Lower lobe of right lung (tissue), 2 donors: ENCODE measurements at regions not wholly inside any gene's neighbourhood (a gene's known extent, or its start where the extent isn't known, plus 50 kb on each side); places are given as distances from the start of the nearest gene placed in this dataset.
"Not testable (repeated sequence)": the region's sequence is repeated elsewhere in the genome, so short reads cannot be mapped to it uniquely, and the experiment has no call there.

Source experiments
- ATAC-seq, 2 donors: fragments of 200-7000 bp; cut with Tn5 transposase; one replicate each; pipeline ENCODE4 v1.9.1; 2020 to 2022; ENCODE audit warnings: mild to moderate bottlenecking in 2 of 2, moderate library complexity in 2 of 2
- DNase-seq: peaks from one replicate; pipeline ENCODE4 v3.0.0-alpha.2; 2020
- H3K27ac ChIP-seq: fragments of 200-600 bp; one replicate; pipeline ENCODE4 v1.8.0; 2022
- H3K27me3 ChIP-seq: fragments of 200-600 bp; one replicate; pipeline ENCODE4 v1.8.0; 2022; ENCODE audit warnings: low read depth
- H3K36me3 ChIP-seq: fragments of 200-600 bp; one replicate; pipeline ENCODE4 v1.8.0; 2022; ENCODE audit warnings: mild to moderate bottlenecking
- H3K4me1 ChIP-seq: fragments of 200-600 bp; one replicate; pipeline ENCODE4 v1.8.0; 2022
- H3K4me3 ChIP-seq: fragments of 200-600 bp; one replicate; pipeline ENCODE4 v1.8.0; 2022; ENCODE audit warnings: mild to moderate bottlenecking
- H3K9me3 ChIP-seq: fragments of 200-600 bp; one replicate; pipeline ENCODE4 v1.8.0; 2022
- intact Hi-C: fragments of 100-400 bp; cut with DNase I; formaldehyde crosslinking; loops from one replicate; pipeline ENCODE4 v1.11.0; 2022
- TF ChIP-seq, protein P1 (sequence below): fragments of 200-600 bp; IDR thresholded peaks from one replicate; pipeline ENCODE4 v1.8.0; 2022; ENCODE audit warnings: antibody characterized with exemption, mild to moderate bottlenecking
- donor health status: DM: no; HTN: yes; CAD: no; lungs with severe emphysema.

DNA sequence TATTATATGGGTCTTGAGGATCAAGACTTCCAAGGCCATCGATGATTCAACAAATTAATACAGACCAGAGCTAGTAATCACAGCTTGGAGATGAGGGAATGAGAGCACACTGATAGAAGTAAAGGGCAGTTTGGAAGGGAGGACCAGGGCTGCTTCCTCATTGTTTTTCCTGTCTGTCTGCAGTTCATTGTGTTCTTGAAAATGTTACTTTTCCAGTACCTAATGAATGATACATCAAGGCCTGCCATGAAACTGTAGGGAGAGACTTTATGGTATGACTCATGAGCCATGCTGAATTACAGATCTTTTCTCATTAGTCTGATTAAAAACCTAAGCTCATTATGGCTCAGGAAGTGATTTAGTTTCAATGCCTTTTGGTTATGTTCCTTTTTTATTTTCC lies 855.6 kb downstream of the KCNA4 start:
- H3K36me3 ChIP-seq: no peaks in the 10 kb centered on the region
- TF ChIP-seq, protein P1, sequence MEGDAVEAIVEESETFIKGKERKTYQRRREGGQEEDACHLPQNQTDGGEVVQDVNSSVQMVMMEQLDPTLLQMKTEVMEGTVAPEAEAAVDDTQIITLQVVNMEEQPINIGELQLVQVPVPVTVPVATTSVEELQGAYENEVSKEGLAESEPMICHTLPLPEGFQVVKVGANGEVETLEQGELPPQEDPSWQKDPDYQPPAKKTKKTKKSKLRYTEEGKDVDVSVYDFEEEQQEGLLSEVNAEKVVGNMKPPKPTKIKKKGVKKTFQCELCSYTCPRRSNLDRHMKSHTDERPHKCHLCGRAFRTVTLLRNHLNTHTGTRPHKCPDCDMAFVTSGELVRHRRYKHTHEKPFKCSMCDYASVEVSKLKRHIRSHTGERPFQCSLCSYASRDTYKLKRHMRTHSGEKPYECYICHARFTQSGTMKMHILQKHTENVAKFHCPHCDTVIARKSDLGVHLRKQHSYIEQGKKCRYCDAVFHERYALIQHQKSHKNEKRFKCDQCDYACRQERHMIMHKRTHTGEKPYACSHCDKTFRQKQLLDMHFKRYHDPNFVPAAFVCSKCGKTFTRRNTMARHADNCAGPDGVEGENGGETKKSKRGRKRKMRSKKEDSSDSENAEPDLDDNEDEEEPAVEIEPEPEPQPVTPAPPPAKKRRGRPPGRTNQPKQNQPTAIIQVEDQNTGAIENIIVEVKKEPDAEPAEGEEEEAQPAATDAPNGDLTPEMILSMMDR: no peak
- no peak for DNase-seq

DNA sequence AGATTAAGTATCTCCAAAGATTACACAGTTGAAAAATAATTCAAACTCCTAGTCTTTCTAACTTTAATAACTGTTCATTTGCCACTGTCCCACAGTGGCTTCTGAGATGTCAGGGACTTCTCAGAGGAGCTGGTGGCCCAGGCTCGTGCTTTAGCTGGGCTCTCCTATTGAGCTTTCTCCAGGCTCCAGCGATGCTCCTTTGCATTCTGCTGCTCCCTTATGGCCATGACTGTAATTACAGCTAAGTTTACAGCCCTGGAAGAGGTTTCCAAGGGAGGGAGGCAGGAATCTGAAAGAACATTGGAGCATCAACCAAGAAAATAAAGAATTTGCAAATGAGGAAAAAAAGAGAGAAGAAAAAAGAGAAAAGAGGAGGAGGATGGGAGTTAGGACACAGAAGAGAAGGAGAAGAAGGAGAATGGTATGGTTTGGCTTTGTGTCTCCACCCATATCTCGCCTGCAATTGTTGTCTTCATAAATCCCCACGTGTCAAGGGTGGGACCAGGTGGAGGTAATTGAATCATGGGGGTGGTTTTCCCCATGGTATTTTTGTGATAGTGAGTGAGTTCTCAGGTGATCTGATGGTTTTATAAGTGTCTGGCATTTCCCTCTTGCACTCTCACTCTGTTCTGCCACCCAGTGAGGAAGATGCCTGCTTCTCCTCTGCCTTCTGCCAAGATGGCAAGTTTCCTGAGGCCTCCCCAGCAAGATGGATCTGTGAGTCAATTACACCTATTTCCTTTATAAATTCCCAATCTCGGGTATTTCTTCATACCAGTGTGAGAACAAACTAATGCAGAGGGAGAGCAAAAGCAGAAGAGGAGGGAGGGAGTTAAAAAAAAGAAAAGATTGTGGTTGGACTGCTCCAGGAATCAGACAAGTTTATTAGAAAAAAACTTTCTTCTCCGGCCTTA lies 857.0 kb downstream of the KCNA4 start:
- Histone ChIP-seq H3K27me3 (no peaks in the 10 kb centered on the region), H3K36me3 (no peaks in the 10 kb centered on the region), H3K4me1 (no peaks in the 10 kb centered on the region), H3K9me3 (no peaks in the 10 kb centered on the region), H3K27ac (no peak overlapping the region), H3K4me3 (no peak overlapping the region)
- DNase-seq (no peak), ATAC-seq (peak; percentile 72 to 87)
- TF ChIP-seq, protein P1: peak; percentile 50
- intact Hi-C loops: no loop called here

More for the DNA sequence above, 855.6 kb downstream of the KCNA4 start:
- no peaks in the 10 kb centered on the region for H3K9me3 ChIP-seq
- intact Hi-C loops: no loop called here
- no peak for ATAC-seq
- no peaks in the 10 kb centered on the region for H3K27me3 ChIP-seq
- no peak overlapping the region for H3K4me3 ChIP-seq
- H3K4me1 ChIP-seq: no peaks in the 10 kb centered on the region
- H3K27ac ChIP-seq: no peak overlapping the region

DNA sequence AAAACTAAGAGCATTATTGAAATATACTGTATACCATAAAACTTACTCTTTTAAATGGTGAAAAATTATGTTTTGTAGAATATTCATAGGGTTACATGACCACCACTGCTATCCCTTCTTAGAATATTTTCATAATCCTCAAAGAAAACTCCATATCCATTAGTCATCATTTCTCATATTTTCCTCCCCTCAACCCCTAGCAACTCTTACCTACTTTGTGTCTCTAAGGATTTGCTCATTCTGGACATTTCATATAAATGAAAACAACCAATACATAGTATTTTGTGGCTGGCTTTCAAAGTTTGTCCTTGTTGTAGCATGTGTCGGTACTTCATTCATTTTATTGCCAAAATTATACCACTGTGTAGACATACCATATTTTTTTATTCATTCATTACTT lies 863.8 kb downstream of the KCNA4 start:
- H3K4me1 ChIP-seq: no peaks in the 10 kb centered on the region
- H3K27ac ChIP-seq: no peak overlapping the region
- intact Hi-C loops: no loop called here
- TF ChIP-seq, protein P1: no peak
- ATAC-seq (no peak), DNase-seq (no peak)
- H3K36me3 ChIP-seq: no peaks in the 10 kb centered on the region
- no peak overlapping the region for H3K4me3 ChIP-seq
- no peaks in the 10 kb centered on the region for H3K27me3 ChIP-seq
- no peaks in the 10 kb centered on the region for H3K9me3 ChIP-seq

DNA sequence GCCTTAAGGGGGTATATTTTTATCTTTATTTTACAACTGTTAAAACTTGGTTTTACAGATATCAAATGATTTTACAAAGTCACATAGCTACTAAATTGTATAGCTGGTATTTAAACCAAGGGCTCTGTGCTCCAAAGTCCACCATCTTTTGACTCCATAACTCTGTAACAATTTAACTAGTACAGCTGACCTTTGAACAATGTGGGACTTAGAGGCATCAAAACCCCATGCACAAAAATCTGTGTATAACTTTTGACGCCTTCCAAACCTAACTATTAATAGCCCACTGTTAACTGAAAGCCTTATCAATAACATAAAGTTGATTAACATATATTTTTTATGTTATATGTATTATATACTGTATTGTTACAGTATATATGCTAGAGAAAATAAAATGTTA lies 874.3 kb downstream of the KCNA4 start:
- H3K27me3 ChIP-seq, intact Hi-C loops, H3K27ac ChIP-seq, H3K36me3 ChIP-seq, H3K4me3 ChIP-seq, H3K4me1 ChIP-seq, H3K9me3 ChIP-seq, DNase-seq, ATAC-seq: not testable (repeated sequence)

DNA sequence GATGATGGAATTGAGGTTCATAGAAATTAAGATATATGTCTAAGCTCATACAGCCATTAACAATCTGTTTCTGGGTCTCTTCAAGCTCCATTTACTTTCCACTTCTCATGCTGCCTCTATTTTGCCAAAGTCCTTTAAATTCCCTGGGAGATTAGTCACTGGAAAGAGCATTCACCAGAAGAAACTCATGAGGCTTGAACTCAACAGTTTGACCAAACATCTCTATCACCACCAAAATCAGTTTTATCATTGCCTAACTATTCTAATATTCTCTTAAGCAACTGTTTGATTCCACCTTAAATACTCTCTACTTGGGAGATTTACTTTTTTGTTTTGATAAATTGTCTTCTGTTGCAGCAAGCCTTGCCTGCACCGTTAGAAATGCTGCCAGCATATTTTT lies 881.3 kb downstream of the KCNA4 start:
- intact Hi-C loops: no loop called here
- Histone ChIP-seq H3K27me3 (no peaks in the 10 kb centered on the region), H3K9me3 (no peaks in the 10 kb centered on the region), H3K4me3 (no peak overlapping the region), H3K36me3 (no peaks in the 10 kb centered on the region), H3K27ac (no peak overlapping the region), H3K4me1 (no peaks in the 10 kb centered on the region)
- TF ChIP-seq, protein P1: no peak
- DNase-seq (no peak), ATAC-seq (no peak)

DNA sequence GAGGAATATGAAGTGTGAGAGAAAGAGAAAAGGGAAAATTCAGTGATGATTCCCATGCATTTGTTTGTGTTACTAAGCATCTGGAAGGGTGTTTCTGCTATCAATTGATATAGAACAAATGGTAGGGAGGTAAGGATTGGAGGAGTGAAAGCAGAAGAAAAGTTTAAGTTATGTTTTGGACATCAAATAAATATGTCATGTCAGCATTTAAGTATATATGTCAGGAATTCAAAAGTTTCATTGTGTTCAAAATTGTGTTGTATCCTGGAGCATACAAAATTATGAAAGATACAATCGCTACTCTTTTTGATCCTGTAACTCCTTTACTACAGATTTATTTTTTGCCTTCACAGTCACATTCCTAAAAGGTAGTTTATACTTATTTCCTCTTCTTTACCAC lies 885.8 kb downstream of the KCNA4 start:
- Histone ChIP-seq H3K36me3 (no peaks in the 10 kb centered on the region), H3K4me3 (no peak overlapping the region), H3K9me3 (no peaks in the 10 kb centered on the region), H3K27me3 (no peaks in the 10 kb centered on the region), H3K27ac (no peak overlapping the region), H3K4me1 (no peaks in the 10 kb centered on the region)
- ATAC-seq (no peak), DNase-seq (no peak)
- intact Hi-C loops: no loop called here
- TF ChIP-seq, protein P1: no peak
